ENCODE measurements at regions not wholly inside any gene's neighbourhood (a gene's known extent, or its start where the extent isn't known, plus 50 kb on each side); places are given as distances from the start of the nearest gene placed in this dataset.

DNA sequence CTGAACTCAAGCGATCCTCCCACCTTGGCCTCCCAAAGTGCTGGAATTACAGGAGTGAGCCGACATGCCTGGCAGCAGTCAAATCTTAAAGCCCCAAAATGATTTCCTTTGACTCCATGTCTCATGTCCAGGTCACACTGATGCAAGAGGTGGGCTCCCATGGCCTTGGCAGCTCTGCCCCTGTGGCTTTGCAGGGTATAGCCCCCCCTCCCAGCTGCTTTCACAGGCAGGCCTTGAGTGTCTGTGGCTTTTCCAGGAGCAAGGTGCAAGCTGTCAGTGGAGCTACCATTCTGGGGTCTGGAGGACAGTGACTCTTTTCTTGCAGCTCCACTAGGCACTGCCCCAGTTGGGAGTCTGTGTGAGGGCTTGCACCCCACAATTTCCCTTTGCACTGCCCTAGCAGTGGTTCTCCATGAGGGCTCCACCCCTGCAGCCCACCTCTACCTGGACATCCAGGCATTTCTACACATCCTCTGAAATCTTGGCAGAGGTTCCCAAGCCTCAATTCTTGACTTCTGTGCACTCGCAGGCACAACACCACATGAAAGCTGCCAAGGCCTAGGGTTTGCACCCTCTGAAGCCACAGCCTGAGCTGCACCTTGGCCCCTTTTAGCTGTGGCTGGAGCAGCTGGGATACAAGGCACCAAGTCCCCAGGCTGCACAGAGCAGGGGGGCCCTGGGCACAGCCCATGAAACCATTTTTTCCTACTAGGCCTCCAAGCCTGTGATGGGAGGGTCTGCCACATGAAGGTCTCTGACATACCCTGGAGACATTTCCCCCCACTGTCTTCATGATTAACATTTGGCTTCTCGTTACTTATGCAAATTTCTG, 79.3 kb upstream of the ARL4D start:
- Histone ChIP-seq H3K27ac (ENCODE audit: low read length) (no peak overlapping the region), H4K20me1 (ENCODE audit: insufficient read depth, low read length) (no peaks in the 10 kb centered on the region), H3K27me3 (ENCODE audit: low read depth, low read length) (no peaks in the 10 kb centered on the region), H3K79me2 (ENCODE audit: low read length) (no peaks in the 10 kb centered on the region), H3K9ac (ENCODE audit: low read length) (no peak overlapping the region), H3K9me3 (ENCODE audit: insufficient read depth, low read length) (no peaks in the 10 kb centered on the region), H3K4me2 (ENCODE audit: low read length) (no peak overlapping the region), H3K4me1 (ENCODE audit: low read length) (no peaks in the 10 kb centered on the region; the same call in 1 of the 2 replicates), H3K36me3 (replicated peaks; ENCODE audit: low read depth, low read length) (no peaks in the 10 kb centered on the region), H2AFZ (ENCODE audit: low read depth, low read length) (no peak overlapping the region), H3K4me3 (ENCODE audit: low read length) (no peak overlapping the region)
- TF ChIP-seq EZH2phosphoT487 (IDR thresholded peaks at IDR 0.05; ENCODE audit: low read depth), result no peak
- TF ChIP-seq, protein P1, sequence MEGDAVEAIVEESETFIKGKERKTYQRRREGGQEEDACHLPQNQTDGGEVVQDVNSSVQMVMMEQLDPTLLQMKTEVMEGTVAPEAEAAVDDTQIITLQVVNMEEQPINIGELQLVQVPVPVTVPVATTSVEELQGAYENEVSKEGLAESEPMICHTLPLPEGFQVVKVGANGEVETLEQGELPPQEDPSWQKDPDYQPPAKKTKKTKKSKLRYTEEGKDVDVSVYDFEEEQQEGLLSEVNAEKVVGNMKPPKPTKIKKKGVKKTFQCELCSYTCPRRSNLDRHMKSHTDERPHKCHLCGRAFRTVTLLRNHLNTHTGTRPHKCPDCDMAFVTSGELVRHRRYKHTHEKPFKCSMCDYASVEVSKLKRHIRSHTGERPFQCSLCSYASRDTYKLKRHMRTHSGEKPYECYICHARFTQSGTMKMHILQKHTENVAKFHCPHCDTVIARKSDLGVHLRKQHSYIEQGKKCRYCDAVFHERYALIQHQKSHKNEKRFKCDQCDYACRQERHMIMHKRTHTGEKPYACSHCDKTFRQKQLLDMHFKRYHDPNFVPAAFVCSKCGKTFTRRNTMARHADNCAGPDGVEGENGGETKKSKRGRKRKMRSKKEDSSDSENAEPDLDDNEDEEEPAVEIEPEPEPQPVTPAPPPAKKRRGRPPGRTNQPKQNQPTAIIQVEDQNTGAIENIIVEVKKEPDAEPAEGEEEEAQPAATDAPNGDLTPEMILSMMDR (IDR thresholded peaks at IDR 0.05; ENCODE audit: low read depth, low read length), result no peak

DNA sequence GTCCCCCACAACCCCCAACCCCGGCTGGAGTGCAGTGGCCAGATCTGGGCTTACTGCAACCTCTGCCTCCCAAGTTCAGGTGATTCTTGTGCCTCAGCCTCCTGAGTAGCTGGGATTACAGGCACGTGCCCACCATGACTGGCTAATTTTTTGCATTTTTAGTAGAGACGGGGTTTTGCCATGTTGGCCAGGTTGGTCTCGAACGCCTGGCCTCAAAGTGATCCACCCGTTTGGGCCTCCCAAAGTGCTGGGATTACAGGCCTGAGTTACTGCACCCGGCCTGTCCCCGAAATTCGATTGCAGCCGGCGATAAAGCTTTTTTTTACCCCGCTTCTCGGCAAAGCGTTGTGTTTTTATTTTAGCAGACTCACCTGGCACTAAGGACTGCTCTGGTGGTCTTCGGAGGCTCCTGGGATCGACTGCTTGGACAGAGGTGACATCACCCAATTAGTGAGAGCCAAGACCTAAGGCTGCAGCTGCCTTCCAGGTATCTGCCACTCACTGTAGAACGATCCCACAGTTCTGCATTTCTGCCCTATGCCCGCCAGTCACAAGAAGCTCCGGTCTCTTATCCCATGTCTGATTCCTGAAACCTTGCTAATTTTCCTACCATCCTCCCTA, 82.2 kb upstream of the ARL4D start:
- H2AFZ ChIP-seq (ENCODE audit: low read depth, low read length), result no peak overlapping the region
- no peak overlapping the region; the same call in 1 of the 2 replicates for H3K4me2 ChIP-seq (ENCODE audit: low read length)
- H3K27me3 ChIP-seq (ENCODE audit: low read depth, low read length), result no peaks in the 10 kb centered on the region
- H3K4me1 ChIP-seq (ENCODE audit: low read length), result no peaks in the 10 kb centered on the region; the same call in 1 of the 2 replicates
- no peaks in the 10 kb centered on the region for H3K36me3 ChIP-seq (replicated peaks; ENCODE audit: low read depth, low read length)
- no peak overlapping the region for H3K4me3 ChIP-seq (ENCODE audit: low read length)
- H3K79me2 ChIP-seq (ENCODE audit: low read length), result no peaks in the 10 kb centered on the region
- H4K20me1 ChIP-seq (ENCODE audit: insufficient read depth, low read length), result no peaks in the 10 kb centered on the region
- no peaks in the 10 kb centered on the region for H3K9me3 ChIP-seq (ENCODE audit: insufficient read depth, low read length)
- H3K9ac ChIP-seq (ENCODE audit: low read length), result no peak overlapping the region
- TF ChIP-seq, protein P1 (IDR thresholded peaks at IDR 0.05; ENCODE audit: low read depth, low read length), result no peak
- no peak for TF ChIP-seq EZH2phosphoT487 (IDR thresholded peaks at IDR 0.05; ENCODE audit: low read depth)
- H3K27ac ChIP-seq (ENCODE audit: low read length), result no peak overlapping the region

DNA sequence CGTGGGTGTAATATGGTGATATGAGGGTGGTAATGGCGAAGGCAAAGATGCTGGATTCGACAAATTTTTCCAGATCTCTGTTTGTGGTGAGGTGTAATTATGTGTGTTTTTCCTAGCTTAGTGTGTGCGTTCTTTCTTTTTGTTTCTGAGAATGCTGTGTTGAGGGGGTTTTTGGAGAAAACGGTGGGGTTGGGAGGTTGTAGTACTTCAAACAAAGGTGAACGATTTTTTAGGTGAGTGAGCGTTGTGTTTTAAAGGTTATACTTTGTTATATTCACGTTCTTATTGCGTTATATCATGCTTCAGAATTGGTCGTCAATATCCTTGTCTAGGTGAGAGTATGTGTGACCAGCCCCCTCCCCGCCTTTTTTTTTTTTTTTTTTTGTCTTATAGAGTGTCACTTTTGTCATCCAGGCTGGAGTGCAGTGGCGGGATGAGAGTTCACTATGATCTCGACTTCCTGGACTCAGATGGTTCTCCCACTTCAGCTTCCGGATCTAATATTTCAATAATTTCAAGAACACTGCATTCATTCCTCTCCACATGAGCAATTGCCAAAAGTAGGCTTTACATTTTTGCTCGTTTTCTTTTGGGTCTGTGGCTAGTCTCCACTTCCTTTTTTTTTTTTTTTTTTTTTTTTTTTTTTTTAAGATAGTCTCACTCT, 82.2 kb upstream of the RNU2-1 start:
- no peaks in the 10 kb centered on the region for H3K9me3 ChIP-seq (ENCODE audit: insufficient read depth, low read length)
- no peaks in the 10 kb centered on the region; the same call in 1 of the 2 replicates for H3K4me1 ChIP-seq (ENCODE audit: low read length)
- no peak overlapping the region for H3K9ac ChIP-seq (ENCODE audit: low read length)
- H3K79me2 ChIP-seq (ENCODE audit: low read length), result no peaks in the 10 kb centered on the region
- H4K20me1 ChIP-seq (ENCODE audit: insufficient read depth, low read length), result no peaks in the 10 kb centered on the region
- no peak overlapping the region for H3K4me3 ChIP-seq (ENCODE audit: low read length)
- no peaks in the 10 kb centered on the region for H3K27me3 ChIP-seq (ENCODE audit: low read depth, low read length)
- H3K36me3 ChIP-seq (replicated peaks; ENCODE audit: low read depth, low read length), result no peaks in the 10 kb centered on the region
- no peak overlapping the region for H3K4me2 ChIP-seq (ENCODE audit: low read length)
- no peak for TF ChIP-seq EZH2phosphoT487 (IDR thresholded peaks at IDR 0.05; ENCODE audit: low read depth)
- TF ChIP-seq, protein P1 (IDR thresholded peaks at IDR 0.05; ENCODE audit: low read depth, low read length), result no peak
- no peak overlapping the region for H3K27ac ChIP-seq (ENCODE audit: low read length)
- no peak overlapping the region for H2AFZ ChIP-seq (ENCODE audit: low read depth, low read length)

DNA sequence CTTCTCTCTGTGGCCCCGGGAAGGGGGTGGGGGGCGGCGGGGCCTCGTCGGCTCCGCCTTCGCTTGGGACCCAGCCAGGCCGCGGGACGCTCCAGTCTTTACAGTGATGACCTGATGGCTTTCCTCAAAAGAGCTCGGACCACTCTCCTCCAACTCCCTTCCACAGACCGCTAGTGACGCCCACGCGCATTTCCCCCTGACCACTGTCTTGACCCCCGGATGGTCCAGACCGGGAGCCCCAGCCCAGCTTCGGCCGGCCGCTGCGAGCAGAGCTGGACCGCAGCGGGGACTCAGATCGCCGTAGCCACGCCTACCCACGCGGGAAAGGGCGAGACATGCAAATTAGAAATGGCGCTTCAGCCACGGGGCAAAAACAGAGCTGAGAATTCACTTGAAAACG, 81.6 kb upstream of the RNU2-1 start:
- TF ChIP-seq, protein P1 (IDR thresholded peaks at IDR 0.05; ENCODE audit: low read depth, low read length), result no peak
- TF ChIP-seq EZH2phosphoT487 (IDR thresholded peaks at IDR 0.05; ENCODE audit: low read depth), result no peak
- H3K9me3 ChIP-seq (ENCODE audit: insufficient read depth, low read length), result no peaks in the 10 kb centered on the region
- no peak overlapping the region for H3K4me2 ChIP-seq (ENCODE audit: low read length)

More for the DNA sequence above, 81.6 kb upstream of the RNU2-1 start:
- H2AFZ ChIP-seq (ENCODE audit: low read depth, low read length), result no peak overlapping the region
- no peak overlapping the region for H3K9ac ChIP-seq (ENCODE audit: low read length)
- H3K27me3 ChIP-seq (ENCODE audit: low read depth, low read length), result no peaks in the 10 kb centered on the region
- H4K20me1 ChIP-seq (ENCODE audit: insufficient read depth, low read length), result no peaks in the 10 kb centered on the region
- no peak overlapping the region for H3K4me3 ChIP-seq (ENCODE audit: low read length)
- no peaks in the 10 kb centered on the region for H3K79me2 ChIP-seq (ENCODE audit: low read length)
- no peaks in the 10 kb centered on the region; the same call in 1 of the 2 replicates for H3K4me1 ChIP-seq (ENCODE audit: low read length)
- H3K36me3 ChIP-seq (replicated peaks; ENCODE audit: low read depth, low read length), result no peaks in the 10 kb centered on the region
- no peak overlapping the region for H3K27ac ChIP-seq (ENCODE audit: low read length)

Measured in OCI-LY3 (cell line).